OCI-LY1 (cell line): ENCODE measurements at regions not wholly inside any gene's neighbourhood (a gene's known extent, or its start where the extent isn't known, plus 50 kb on each side); places are given as distances from the start of the nearest gene placed in this dataset.

Experiments
- H2AFZ ChIP-seq: fragments of 200-600 bp; sonication (generic), shearing (Covaris generic); 2 replicates; pipeline ENCODE4 v1.6.0; 2014; ENCODE audit warnings: antibody characterized with exemption, mild to moderate bottlenecking, low read length
- H3F3A ChIP-seq: fragments of 200-600 bp; sonication (generic), shearing (Covaris generic); 2 replicates; pipeline ENCODE4 v1.6.0; 2014; ENCODE audit warnings: mild to moderate bottlenecking, antibody characterized with exemption, low read length, moderate library complexity; ENCODE audit not compliant: insufficient read depth
- H3K27ac ChIP-seq: fragments of 200-600 bp; sonication (generic); 2 replicates; pipeline ENCODE4 v1.5.1; 2014; ENCODE audit warnings: low read length, mixed run types, mild to moderate bottlenecking, low read depth; ENCODE audit not compliant: poor library complexity, severe bottlenecking
- H3K27me3 ChIP-seq: fragments of 200-600 bp; sonication (generic); 2 replicates; pipeline ENCODE4 v1.6.0; 2014; ENCODE audit warnings: antibody characterized with exemption, mild to moderate bottlenecking, low read length, moderate library complexity; ENCODE audit not compliant: insufficient read depth
- H3K36me3 ChIP-seq: fragments of 200-600 bp; sonication (generic); 2 replicates; pipeline ENCODE4 v1.6.1; 2014; ENCODE audit warnings: mild to moderate bottlenecking, antibody characterized with exemption, low read length, moderate library complexity, mixed read lengths; ENCODE audit not compliant: insufficient read depth
- H3K4me1 ChIP-seq: fragments of 200-600 bp; sonication (generic); 2 replicates; pipeline ENCODE4 v1.5.1; 2014; ENCODE audit warnings: mild to moderate bottlenecking, low read length, moderate library complexity; ENCODE audit not compliant: insufficient read depth, severe bottlenecking
- H3K4me2 ChIP-seq: fragments of 200-600 bp; sonication (generic), shearing (Covaris generic); 2 replicates; pipeline ENCODE4 v1.6.1; 2014; ENCODE audit warnings: low read length
- H3K4me3 ChIP-seq: fragments of 200-600 bp; sonication (generic); 2 replicates; pipeline ENCODE4 v1.5.1; 2014; ENCODE audit warnings: low read length, low read depth, mild to moderate bottlenecking, mixed read lengths; ENCODE audit not compliant: poor library complexity, severe bottlenecking
- H3K79me2 ChIP-seq: fragments of 200-600 bp; shearing (Covaris generic); 2 replicates; pipeline ENCODE4 v1.6.1; 2016; ENCODE audit warnings: mixed run types, low read length, mixed read lengths; ENCODE audit not compliant: insufficient read depth
- H3K9ac ChIP-seq: fragments of 200-600 bp; sonication (generic), shearing (Covaris generic); 2 replicates; pipeline ENCODE4 v1.6.1; 2014; ENCODE audit warnings: mild to moderate bottlenecking, low read length, mixed read lengths
- H3K9me2 ChIP-seq: fragments of 200-600 bp; sonication (generic), shearing (Covaris generic); 2 replicates; pipeline ENCODE4 v1.6.1; 2014; ENCODE audit warnings: low read depth, mild to moderate bottlenecking, low read length, mixed read lengths
- H3K9me3 ChIP-seq: fragments of 200-600 bp; shearing (Covaris generic); 2 replicates; pipeline ENCODE4 v1.6.1; 2014; ENCODE audit warnings: low read length, mixed read lengths
- H4K20me1 ChIP-seq: fragments of 200-600 bp; sonication (generic), shearing (Covaris generic); 2 replicates; pipeline ENCODE4 v1.6.0; 2016; ENCODE audit warnings: mild to moderate bottlenecking, low read length; ENCODE audit not compliant: insufficient read depth
- CTCF ChIP-seq: fragments of 200-600 bp; sonication (generic), shearing (Covaris generic); IDR thresholded peaks from 2 replicates; pipeline ENCODE4 v1.5.1; 2017; ENCODE audit warnings: mild to moderate bottlenecking, antibody characterized with exemption, low read length, moderate library complexity, mixed read lengths
- EZH2 ChIP-seq: fragments of 200-600 bp; sonication (generic), shearing (Covaris generic); IDR thresholded peaks from 2 replicates; pipeline ENCODE4 v1.8.0; 2017; ENCODE audit warnings: borderline replicate concordance, mixed run types, mild to moderate bottlenecking, antibody characterized with exemption, low read length, moderate library complexity, mixed read lengths

GRCh38 chr4:12122316-12122715 lies 693.6 kb upstream of the HS3ST1 start:
- TF ChIP-seq EZH2 (no peak), CTCF (no peak)
- H3K9me2 ChIP-seq = no peaks in the 10 kb centered on the region
- H3K9ac ChIP-seq = no peak overlapping the region
- no peak overlapping the region for H2AFZ ChIP-seq
- H3K27me3 ChIP-seq = no peaks in the 10 kb centered on the region
- H3K4me1 ChIP-seq = no peaks in the 10 kb centered on the region
- H3K27ac ChIP-seq = no peak overlapping the region
- no peaks in the 10 kb centered on the region for H3K79me2 ChIP-seq
- H3K36me3 ChIP-seq = no peaks in the 10 kb centered on the region
- no peaks in the 10 kb centered on the region for H3F3A ChIP-seq
- H3K4me3 ChIP-seq = no peak overlapping the region
- H3K9me3 ChIP-seq = no peaks in the 10 kb centered on the region
- no peaks in the 10 kb centered on the region for H4K20me1 ChIP-seq
- H3K4me2 ChIP-seq = no peak overlapping the region

- no peaks in the 10 kb centered on the region for H4K20me1 ChIP-seq
- H3K9me3 ChIP-seq = no peaks in the 10 kb centered on the region
- no peaks in the 10 kb centered on the region for H3F3A ChIP-seq
- H2AFZ ChIP-seq = no peak overlapping the region
- no peaks in the 10 kb centered on the region for H3K27me3 ChIP-seq
- no peaks in the 10 kb centered on the region for H3K4me1 ChIP-seq
- H3K79me2 ChIP-seq = no peaks in the 10 kb centered on the region
- no peak overlapping the region for H3K4me2 ChIP-seq
- no peak overlapping the region for H3K4me3 ChIP-seq
- H3K36me3 ChIP-seq = no peaks in the 10 kb centered on the region
- TF ChIP-seq EZH2 = no peak
- no peak for TF ChIP-seq CTCF
- no peaks in the 10 kb centered on the region for H3K9me2 ChIP-seq
- no peak overlapping the region for H3K27ac ChIP-seq
- H3K9ac ChIP-seq = no peak overlapping the region
These were observed 692.3 kb upstream of the HS3ST1 start for GRCh38 chr4:12120968-12121367.

- Histone ChIP-seq H3K9me3 (no peaks in the 10 kb centered on the region), H3K9me2 (no peaks in the 10 kb centered on the region), H3F3A (no peaks in the 10 kb centered on the region), H3K27me3 (no peaks in the 10 kb centered on the region), H2AFZ (no peak overlapping the region), H3K4me3 (no peak overlapping the region), H3K9ac (no peak overlapping the region), H3K79me2 (no peaks in the 10 kb centered on the region), H4K20me1 (no peaks in the 10 kb centered on the region), H3K4me2 (no peak overlapping the region), H3K4me1 (no peaks in the 10 kb centered on the region), H3K36me3 (no peaks in the 10 kb centered on the region), H3K27ac (no peak overlapping the region)
- no peak for TF ChIP-seq EZH2
- TF ChIP-seq CTCF = no peak
These were observed 690.0 kb upstream of the HS3ST1 start for GRCh38 chr4:12118651-12119213.
